HG03460 (cell line): ENCODE measurements at regions not wholly inside any gene's neighbourhood (a gene's known extent, or its start where the extent isn't known, plus 50 kb on each side); places are given as distances from the start of the nearest gene placed in this dataset.

Experiments
- ATAC-seq: cut with Tn5 transposase; IDR thresholded peaks from one replicate; pipeline ENCODE4 v1.9.1; 2021; ENCODE audit not compliant: unreplicated experiment

DNA sequence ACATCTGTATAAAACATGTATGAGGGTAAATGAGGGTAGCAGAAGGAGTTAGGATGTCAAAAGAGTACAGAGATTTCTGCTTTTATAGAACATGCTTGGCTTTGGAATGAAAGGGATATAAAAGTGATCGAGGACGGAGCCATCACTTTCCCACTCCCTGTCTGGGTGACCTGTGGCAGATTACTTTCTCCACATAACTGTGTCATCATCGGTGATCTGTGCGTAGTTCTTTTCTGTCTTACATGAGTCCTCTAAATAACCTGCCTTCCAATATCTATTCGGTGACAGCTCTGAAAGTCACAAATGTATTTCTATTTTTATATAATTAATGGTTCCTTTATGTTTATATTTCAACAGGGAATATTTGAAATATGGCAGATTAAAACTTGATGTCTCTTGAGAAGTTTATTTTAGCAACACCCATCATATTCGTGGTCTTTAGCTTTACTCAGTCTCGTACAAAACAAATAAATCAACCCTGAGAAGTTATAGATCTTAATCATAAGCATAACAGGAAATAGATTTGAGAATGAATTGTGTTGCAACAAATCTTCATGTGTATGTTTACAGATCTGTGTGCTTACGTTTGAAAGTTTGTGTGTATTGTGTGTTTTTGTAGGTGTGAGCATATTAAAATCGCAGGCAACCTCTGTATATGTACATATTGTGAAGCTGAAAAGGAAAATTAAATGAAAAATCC, 1094.3 kb downstream of the EFNB2 start:
- ATAC-seq: no peak

DNA sequence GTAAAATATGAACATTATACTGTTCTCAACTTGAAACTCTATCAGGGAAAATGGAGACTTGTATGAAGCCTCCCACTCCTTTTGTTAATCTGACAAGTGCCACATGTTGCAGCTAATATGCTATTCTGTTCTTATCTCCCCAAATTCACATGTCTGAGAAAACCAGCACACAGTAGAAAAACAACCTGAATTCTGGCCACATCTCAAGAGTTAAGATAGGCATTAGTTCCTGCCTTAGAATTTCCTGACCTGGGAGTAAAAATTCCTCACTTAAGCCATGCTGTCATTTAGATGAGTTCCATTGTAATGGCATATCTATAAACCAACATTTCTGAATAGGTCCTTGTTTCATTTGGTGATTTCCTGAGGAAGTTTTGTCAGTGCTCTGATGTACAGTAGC, 1098.5 kb downstream of the EFNB2 start:
- ATAC-seq: no peak

DNA sequence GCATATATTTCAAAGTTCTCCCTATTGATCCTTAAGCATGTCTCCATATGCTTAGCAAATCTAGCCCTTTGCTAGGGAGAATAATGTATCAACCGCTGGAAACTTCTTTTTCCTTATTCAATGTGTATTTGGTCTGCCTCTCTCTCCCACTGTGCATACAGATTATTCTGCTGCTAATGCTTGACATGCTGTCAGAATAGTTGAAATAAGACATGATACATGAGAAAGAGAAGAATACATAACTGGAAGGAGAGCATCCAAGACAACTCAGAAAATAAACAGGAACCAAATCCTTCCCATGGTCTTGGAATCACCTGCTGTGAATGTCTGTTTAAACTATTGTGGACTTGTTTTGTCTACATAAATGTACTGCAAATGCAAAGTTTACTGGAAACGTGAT, 1103.0 kb downstream of the EFNB2 start:
- no peak for ATAC-seq

DNA sequence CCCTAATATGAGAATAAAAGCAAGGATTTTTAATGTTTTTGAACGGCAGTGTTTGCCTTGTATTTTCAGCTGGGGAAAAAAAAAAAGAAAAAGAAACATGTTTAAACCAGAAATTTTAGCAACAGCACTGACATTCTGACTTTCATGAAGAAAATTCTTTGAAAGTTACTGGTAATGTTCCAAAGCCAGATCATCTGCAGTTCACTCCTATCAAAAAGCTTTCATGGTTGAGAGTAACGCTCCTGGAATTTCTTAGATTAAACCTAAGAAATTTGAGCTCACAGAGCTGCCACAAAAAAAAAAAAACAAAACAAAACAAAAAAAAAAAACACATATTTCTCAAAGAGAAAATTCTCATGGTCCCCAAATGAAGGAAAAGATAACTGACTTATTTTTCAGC, 1106.7 kb downstream of the EFNB2 start:
- ATAC-seq: no peak

DNA sequence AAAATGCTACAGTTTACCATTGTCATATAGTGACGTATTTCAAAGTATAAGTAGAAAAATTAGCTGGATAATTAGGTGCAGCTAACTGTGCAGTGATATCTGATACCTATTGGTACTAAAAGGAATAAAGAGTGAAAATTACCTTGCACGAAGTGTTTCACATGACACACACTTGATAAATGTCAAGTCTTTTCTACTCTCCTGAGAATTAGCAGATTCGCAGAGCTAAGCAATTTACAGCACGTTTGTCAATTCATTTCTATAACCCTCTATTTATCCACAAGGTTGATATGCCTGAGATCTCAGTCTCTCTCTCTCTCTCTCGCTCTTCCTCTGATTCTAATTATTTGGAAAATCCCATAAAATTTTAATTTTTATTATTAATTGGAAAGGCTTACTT, 1109.0 kb downstream of the EFNB2 start:
- ATAC-seq: no peak

DNA sequence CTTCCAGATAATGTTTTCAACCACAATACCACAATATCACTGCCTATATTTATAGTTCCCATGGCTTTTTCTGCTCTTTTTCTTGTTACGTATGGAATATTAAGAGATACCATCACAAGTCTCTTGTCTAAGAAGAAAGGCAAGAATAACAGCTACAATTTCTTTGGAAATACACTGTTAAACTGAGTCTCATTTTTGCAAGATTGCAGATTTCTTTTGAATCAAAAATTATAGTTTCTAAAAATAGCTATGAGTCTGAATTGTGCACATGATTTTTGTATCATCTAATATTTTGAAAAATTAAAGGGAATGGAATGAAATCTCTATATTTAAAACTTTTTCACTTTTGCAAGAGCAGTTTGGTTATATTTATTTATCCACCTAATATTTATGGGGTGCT, 1120.8 kb downstream of the EFNB2 start:
- no peak for ATAC-seq

DNA sequence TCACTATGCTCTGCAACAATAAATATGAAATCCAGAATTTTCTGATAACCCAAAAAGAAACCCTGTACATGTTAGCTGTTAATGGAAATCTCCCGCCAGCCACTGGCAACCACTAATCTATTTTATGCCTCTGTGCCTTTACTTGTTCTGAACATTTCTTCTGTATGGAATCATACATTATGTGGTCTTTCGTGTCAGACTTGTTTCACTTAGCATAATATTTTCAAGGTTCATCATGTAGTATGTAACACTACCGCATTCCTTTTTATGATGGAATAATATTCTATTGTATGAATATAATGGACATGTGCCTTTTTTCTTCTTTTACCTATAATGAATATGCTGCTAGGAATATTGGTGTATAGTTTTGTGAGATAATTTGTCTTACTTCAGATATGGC, 1123.3 kb downstream of the EFNB2 start:
- no peak for ATAC-seq

DNA sequence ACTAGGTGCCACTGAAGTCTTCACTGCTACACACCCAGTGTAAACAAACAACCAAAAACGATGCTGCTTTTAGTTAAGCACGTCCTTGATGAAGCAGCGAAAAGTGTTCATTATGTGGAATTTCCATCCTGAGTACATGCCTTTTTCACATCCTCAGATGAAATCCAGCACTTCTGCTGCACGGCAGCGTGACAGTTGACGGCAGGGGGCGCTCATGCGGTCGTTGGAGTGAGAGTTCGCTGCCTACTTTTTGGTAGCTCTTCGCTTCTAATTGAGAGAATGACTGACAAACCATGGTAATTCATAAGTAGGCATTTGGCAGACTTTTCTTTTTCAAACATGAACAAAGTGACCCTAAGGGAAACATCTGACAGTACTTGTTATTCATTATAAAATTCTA, 1124.9 kb downstream of the EFNB2 start:
- no peak for ATAC-seq

DNA sequence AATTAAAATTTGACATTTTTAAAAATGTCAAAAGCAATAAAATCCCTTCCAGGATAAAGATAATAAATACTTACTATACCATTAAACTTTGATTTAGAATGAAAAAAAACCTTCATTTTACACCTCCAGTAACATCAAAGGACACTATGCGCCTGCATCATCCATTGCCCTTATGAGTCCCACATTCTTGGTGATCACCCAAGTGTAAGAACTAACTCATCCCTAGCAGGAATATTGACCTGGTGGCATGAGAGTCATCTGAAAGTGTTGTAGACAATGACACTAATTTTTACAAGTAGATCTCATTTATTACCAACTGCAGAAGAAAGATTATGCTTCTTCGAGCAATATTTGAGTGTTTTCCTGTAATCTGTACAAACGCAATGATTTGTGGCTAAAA, 1128.9 kb downstream of the EFNB2 start:
- no peak for ATAC-seq

DNA sequence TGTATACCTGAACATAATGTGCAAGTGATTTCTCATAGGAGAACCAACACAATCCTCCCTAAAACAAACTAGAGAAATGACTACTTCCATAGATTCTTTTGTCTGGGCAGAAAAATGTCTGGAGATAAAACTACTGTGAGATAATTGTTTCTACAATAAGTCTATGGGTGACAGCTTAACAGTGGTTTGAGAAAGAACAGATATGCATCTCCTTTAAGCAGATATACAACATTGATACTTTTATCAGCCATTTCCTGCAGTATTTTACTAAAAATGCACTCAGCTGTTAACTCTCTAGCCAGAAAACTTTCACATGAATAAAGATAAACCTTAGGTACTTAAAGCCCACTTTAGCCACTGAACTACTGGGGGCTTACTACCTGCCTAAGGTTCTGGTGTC, 1132.4 kb downstream of the EFNB2 start:
- ATAC-seq: no peak

DNA sequence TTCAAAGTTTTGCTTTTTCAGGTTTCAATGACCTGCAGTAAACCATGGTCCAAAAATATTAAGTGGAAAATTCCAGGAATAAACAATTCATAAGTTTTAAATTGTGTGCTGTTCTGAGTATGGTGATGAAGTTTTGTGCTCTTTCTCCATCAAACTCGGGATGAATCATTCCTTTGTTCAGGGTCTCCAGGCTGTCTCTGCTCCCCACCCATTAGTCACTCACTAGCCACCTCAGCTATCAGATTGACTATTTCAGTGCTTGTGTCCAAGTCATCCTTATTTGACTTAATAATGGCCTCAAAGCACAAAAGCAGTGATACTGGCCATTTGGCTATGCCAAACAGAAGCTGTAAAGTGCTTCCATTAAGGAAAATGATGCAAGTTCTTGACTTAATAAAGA, 1140.4 kb downstream of the EFNB2 start:
- ATAC-seq: no peak

DNA sequence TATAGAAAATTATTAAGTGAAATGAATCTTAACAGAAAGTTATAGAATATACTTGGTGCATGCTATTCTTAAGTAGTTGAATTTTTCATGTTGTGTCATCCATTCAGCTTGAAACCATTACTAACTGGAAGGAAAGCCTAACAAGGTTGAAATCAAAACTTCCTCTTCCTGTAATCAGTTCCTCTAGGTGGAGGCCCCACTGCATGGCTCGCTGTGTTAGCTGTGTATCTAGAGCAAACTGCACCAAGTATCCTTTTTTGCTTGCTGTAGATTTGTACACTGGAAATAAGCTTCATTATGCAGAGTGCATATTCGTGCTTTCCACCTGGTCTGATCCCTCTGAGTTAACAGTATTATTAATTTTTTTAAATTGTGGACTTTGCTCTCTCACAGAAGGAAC, 1146.1 kb downstream of the EFNB2 start:
- no peak for ATAC-seq

DNA sequence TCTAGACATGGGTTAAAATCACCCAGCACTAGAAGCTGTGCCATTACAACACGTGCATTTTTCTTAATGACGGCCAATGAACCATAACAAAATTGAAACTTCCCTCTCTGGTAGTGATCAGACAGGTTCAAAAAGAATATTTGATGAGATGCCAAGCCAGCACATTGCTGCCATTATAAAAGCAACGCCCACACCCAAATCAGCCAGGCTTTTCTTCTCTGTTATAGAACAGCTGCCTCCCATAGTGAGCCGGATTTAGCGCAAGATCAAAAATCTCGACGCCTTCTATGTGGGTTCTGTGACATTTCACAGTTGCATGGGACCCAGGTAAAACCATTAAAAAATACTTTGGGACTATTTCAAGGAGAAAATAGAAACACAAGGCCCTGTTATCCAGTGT, 1158.0 kb downstream of the EFNB2 start:
- no peak for ATAC-seq

DNA sequence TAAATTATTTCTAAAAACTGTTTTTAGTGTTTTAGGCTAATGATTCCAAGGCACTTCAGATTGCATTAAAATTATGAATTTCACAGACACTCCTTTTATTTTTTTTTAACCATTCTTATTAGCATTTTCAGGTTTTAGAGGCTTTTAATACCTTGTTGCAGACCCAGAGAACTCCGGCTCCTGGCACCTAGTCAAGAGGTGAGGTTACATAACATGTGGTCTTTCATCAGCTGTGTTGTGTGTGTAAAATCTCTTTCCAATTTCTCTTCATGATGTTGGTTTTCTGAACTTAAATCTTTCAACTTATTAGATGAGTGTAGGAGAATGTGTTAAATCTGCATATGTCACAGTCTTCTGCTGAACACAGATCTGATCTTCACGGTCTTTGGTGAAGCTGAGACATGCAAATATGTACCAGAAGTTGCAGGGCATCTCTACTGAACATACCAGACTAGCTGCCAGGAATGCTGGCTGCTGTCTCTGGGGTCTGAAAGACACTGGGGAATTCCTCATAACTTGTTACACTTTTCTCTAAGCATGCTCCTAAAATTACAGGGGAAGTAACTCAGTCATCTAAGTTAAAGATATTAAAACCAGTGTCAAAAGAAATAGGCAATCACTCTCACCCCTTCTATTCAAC, 1165.3 kb downstream of the EFNB2 start:
- ATAC-seq: no peak

DNA sequence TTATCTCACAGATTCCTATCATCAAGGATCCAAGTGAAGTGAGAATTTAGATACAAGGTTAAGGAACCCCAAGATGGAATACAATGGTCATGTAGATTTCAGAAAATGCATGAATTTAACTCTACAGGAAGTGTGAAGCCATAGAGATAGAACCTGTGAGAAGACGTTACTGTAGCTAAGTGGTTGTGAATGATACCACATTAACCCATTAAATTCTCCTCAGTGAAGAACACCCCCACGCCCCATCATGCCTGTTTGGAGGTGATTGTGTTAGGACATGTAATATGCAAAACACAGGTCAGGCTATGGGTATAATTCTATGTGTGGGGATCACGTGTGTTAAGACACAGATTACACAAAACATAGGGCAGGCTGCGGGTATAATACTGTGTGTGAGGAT, 1166.7 kb downstream of the EFNB2 start:
- ATAC-seq: no peak

DNA sequence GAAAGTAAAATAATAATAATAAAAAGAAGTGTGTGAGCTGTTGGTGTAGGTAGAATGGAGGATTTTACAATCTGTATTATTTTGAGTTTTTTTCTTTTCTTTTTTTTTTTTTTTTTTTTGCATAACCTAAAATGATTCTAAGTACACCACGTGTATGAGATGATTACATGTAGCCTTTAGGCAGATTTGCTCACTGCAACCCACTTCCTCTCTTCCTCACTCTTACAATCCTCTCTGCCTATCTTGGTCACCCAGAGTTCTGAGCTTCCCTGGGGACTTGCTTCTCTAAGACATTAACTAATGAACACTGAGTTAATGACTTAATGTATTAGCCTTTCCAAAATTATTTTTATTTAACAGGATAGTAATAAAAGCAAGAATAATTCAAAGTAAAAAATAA, 1169.6 kb downstream of the EFNB2 start:
- ATAC-seq: no peak

DNA sequence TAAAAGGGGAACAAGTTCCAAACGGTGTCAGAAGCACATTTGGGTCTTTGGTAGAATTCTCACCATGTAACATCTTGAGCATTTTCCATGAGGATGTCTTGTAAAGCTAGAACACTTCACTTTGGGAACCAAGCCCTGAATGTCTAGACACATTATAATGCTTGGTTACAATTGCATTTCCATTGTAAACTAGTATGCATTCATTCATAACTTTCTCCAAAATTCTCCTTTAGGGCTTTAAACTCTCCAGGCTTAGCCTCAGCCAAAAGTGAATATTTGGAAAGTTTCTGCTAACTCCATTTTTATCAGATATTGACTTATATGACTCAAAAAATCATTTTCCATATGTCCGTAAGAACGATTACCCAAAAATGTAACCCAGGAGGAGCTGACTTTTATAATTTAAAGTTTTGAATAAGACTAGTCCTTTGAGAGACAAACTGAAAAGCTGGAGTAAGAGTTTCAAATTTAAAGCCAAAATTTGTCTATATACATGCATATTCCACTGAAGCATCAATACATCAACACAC, 1170.4 kb downstream of the EFNB2 start:
- ATAC-seq: no peak

DNA sequence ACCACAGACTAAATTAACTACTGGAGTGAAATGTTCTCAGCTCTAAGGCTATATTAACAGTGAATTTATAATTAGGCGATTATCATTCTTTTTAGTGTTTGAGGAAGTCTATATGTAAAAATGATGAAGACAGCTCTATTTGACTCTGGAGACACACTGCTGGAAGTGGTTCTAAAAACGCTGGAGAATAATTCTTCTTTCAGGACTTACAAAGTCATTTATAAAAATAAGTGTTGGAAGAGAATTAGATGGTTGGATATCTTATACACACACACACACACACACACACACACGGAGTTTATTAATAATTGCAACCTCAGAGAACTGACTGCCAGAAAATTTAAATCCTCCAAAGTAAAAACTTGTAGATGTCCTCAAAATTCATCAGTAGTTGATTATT, 1171.3 kb downstream of the EFNB2 start:
- ATAC-seq: no peak

DNA sequence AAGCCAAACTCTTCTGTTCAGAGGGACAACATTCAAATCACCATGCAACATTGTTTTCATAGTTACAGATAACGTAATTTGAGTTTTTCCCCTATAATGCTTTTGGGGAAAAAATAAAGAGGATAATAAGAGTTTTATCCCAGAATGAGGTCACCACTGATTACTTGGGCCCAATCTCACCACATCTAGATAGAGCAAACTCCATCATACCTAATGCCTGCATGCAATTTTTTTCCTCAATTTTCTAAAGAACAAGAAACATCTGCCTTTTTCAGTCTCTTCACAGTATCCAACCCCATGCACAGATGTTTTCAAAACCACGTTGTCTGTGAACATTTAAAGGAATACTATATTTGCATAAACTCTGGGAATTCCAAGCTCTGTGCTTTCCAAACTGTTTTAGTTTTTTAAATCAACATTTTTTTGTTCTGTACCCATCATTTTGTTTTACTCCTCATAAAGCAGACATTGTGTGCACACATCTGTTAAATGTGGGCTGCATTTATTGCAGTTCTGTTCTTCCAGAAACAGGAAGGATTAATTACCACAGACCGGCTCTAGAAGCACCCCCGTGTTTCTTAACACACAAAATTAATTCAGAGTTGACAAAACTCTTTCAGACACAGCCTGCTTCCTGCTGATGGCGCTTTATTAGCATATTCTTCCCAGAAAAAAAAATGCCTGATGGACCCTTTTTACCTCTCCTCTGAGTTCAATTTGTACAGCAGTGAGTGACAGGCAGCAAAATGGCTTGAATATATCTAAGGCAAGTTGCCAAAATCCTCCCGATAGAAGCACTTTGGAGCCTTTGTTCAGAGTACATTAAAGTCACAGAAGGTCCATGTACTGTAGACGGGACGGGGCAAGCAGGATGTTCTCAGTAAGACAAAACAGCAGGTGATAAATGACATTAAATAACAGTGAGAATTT, 1171.9 kb downstream of the EFNB2 start:
- ATAC-seq: no peak

DNA sequence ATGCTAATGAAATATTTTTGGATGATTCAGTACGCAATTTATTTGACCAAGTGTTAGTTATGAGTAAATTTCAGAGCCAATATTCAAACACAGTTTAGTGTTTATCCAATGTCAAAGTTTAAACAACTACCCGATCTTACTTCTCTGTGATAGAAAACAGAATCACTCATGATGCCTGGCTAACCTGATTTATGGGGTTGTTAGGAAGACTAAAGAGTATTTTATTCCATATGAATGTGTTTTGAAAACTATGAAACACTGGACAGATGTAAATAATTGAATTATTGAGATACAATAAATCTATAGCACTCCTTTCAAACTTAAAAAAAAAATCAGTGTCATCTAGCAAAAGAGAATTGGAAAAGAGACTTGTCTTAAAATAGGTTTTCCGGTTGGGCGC, 1181.8 kb downstream of the EFNB2 start:
- ATAC-seq: no peak

DNA sequence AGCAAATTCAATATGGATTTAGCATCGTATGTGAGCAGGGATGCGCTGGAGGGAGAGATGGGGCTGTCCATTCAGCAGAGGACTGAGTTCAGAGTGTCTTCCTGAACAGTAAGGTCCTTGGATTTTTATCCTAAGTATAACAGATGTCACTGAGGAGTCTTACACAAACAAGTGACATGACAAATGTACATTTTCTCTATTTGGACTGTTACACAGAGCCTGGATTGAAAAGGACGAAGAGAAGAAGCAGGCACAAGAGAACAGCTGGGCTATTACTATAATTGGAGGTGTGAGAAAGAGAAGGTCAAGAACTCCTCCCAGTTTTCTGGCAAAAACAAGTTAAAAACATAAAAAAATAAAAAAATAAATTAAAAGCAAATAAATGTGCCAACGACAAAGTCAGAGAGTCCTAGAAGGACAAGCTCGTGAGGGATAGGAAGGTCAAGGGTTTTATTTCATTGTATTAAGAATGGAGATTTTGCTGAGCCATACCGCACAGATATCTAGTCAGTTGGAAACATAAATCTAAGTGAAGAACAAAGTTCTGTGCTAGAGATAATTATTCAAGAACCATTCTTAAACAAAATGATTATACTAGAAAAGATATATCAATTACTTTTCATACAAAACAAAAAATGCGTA, 1186.3 kb downstream of the EFNB2 start:
- ATAC-seq: no peak
